ENCODE measurements at regions not wholly inside any gene's neighbourhood (a gene's known extent, or its start where the extent isn't known, plus 50 kb on each side); places are given as distances from the start of the nearest gene placed in this dataset.

DNA sequence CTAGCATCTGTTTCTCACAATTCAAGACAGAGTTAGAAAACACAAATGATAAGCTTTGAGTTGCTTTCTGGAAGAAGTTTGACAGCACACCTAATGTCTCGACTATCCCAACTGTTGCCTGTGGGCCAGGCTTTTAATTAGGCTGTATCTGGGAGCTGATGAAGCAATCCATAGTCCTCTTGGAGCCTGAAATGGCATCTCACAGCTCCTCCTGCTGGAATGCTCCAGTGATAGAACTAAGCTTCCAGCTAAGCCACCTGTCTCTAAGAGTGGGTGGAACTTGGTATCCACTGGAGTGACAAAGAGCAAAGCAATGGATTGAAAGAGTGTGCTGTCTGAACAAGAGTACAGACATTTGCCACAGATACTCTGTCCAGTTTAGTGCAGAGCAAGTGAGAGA, 605.3 kb upstream of the NR5A2 start:
- DNase-seq, result peak; percentile 6
- no peak overlapping the region for H3K27ac Mint-ChIP-seq
- peaks cover 6% of the 10 kb centered on the region for H3K9me3 Mint-ChIP-seq
- H3K27me3 Mint-ChIP-seq (ENCODE audit: low read depth), result peaks cover 23% of the 10 kb centered on the region
- intact Hi-C loops (cut with micrococcal nuclease), result no loop called here
- H3K4me3 Mint-ChIP-seq, result no peak overlapping the region
- CTCF ChIA-PET, result interaction anchor here (0.7 to 0.9 kb wide), 3 partner anchors 14 to 108 kb away, joined by 3 read pairs; no protein-coding TSS in a partner anchor
- no peaks in the 10 kb centered on the region for H3K4me1 Mint-ChIP-seq (ENCODE audit: low read depth)
- H3K36me3 Mint-ChIP-seq (ENCODE audit: low read depth), result peaks cover 5% of the 10 kb centered on the region

DNA sequence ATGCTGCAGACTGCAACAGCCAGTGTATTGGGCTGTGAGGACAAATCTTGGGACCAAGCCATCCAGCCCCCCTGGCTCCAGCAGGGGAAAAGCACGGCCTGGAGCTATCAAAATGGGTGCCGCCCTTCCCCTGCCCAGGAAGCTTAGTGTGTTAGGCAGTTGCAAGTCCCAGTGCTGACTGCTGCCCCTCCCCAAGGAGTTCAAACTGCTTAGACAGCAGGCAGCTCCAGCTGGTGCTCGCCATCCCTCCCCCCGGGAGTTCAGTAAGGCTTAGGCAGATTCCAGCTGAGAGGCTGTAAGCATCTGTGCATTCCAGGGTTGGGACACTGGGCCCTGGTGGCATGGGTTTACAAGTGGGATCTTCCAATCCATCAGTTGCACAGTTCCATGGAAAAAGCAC, 579.6 kb upstream of the NR5A2 start:
- Mint-ChIP-seq H3K4me1 (ENCODE audit: low read depth) (no peaks in the 10 kb centered on the region), H3K4me3 (no peak overlapping the region), H3K27ac (no peak overlapping the region), H3K9me3 (peaks cover 3% of the 10 kb centered on the region), H3K27me3 (ENCODE audit: low read depth) (peaks cover 23% of the 10 kb centered on the region), H3K36me3 (ENCODE audit: low read depth) (no peaks in the 10 kb centered on the region)
- no peak for DNase-seq
- intact Hi-C loops (cut with micrococcal nuclease), result no loop called here
- CTCF ChIA-PET, result no interaction called here

- H3K27ac Mint-ChIP-seq, result no peak overlapping the region
- H3K9me3 Mint-ChIP-seq, result no peaks in the 10 kb centered on the region
- H3K4me3 Mint-ChIP-seq, result no peak overlapping the region
- intact Hi-C loops (cut with micrococcal nuclease), result no loop called here
- no peak for DNase-seq
- H3K36me3 Mint-ChIP-seq (ENCODE audit: low read depth), result no peaks in the 10 kb centered on the region
- CTCF ChIA-PET, result no interaction called here
- H3K4me1 Mint-ChIP-seq (ENCODE audit: low read depth), result no peaks in the 10 kb centered on the region
- H3K27me3 Mint-ChIP-seq (ENCODE audit: low read depth), result peaks cover 20% of the 10 kb centered on the region
These were observed 578.9 kb upstream of the NR5A2 start for GRCh38 chr1:199448646-199449045.

DNA sequence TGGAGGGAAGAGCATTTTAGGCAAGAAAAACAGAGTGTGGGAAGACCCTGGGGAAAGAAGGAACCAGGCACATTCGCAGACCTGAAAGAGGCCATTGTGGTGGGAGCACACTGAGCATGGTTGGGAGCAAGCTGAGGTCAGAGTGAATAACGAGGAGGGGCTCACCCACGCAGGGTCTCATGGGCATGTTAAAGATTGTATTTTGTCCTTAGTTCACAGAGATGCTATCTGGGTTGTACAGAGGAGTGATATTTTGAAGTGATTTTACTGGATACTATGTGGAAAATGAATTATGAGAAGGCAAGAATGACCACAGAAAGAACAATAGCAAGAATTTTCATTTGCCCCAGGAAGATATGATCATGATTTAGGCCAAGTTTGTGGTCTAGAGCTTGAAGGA, 578.3 kb upstream of the NR5A2 start:
- CTCF ChIA-PET, result no interaction called here
- DNase-seq, result no peak
- Mint-ChIP-seq H3K27me3 (ENCODE audit: low read depth) (peaks cover 20% of the 10 kb centered on the region), H3K4me1 (ENCODE audit: low read depth) (no peaks in the 10 kb centered on the region), H3K4me3 (no peak overlapping the region), H3K9me3 (no peaks in the 10 kb centered on the region), H3K27ac (no peak overlapping the region), H3K36me3 (ENCODE audit: low read depth) (no peaks in the 10 kb centered on the region)
- intact Hi-C loops (cut with micrococcal nuclease), result no loop called here

DNA sequence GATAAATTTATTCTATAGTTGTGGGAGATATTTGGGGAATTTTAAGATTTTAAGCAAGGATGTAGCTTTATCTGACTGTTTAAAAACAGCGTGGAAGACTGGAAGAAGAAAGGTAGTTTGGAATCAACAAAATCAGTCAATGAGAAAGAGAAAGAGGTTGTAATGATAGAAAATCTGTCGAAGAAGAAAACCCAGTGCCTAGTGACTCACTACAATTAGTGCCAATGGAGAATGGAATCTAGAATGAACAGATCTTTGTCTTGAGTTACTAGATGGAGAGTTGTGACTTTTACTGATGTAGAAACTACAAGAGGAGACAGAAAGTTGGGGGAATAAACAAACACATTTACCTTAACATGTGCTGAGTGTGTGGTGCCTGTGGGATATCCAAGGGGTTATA, 577.8 kb upstream of the NR5A2 start:
- no peak overlapping the region for H3K4me3 Mint-ChIP-seq
- CTCF ChIA-PET, result no interaction called here

DNA sequence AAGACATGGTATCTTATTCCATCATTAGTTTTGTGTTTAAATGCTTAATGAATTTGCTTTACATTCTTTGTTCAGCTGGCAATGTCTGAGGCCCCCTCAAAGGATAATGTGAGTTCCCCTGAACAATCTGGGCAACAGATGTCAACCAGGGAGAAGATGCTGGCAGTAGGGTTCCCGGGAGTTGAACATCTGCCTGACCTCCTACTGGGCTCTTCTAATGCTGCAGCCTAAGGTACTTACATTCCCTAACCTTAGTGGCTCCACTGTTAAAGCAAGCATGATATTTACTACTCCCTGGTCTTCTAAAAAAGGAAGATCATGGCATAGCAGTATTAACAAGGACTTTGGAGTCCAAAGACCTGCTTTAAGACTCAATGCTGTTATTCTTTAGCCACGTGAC, 574.9 kb upstream of the NR5A2 start:
- Mint-ChIP-seq H3K36me3 (ENCODE audit: low read depth) (no peaks in the 10 kb centered on the region), H3K27ac (no peak overlapping the region), H3K4me1 (ENCODE audit: low read depth) (no peaks in the 10 kb centered on the region), H3K27me3 (ENCODE audit: low read depth) (peaks cover 8% of the 10 kb centered on the region), H3K4me3 (no peak overlapping the region), H3K9me3 (no peaks in the 10 kb centered on the region)
- CTCF ChIA-PET, result no interaction called here
- no peak for DNase-seq
- intact Hi-C loops (cut with micrococcal nuclease), result no loop called here

More for the DNA sequence above, 577.8 kb upstream of the NR5A2 start:
- intact Hi-C loops (cut with micrococcal nuclease), result no loop called here
- Mint-ChIP-seq H3K9me3 (no peaks in the 10 kb centered on the region), H3K27ac (no peak overlapping the region), H3K27me3 (ENCODE audit: low read depth) (peaks cover 15% of the 10 kb centered on the region), H3K36me3 (ENCODE audit: low read depth) (no peaks in the 10 kb centered on the region), H3K4me1 (ENCODE audit: low read depth) (no peaks in the 10 kb centered on the region)
- DNase-seq, result no peak

DNA sequence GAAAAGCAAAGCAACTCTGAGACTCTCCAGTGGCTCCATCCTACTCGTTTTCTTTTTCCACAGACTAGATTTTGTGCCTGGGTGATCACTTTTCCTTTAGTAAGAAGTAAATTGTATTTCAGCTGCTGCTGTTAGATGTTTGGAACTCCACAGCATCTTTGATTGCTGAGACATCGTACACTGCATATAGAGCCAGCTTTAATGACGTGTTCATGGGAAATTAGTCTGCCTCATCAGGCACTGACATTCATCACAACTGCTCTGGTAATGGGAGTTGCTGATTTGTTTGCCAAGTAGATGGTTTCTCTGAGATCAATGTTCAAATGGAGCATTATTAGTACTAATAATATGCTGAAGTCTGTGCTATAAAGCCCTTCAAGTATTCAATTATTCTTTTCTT, 573.8 kb upstream of the NR5A2 start:
- Mint-ChIP-seq H3K27ac (no peak overlapping the region), H3K36me3 (ENCODE audit: low read depth) (no peaks in the 10 kb centered on the region), H3K9me3 (no peaks in the 10 kb centered on the region), H3K4me1 (ENCODE audit: low read depth) (no peaks in the 10 kb centered on the region), H3K27me3 (ENCODE audit: low read depth) (peaks cover 8% of the 10 kb centered on the region), H3K4me3 (no peak overlapping the region)
- intact Hi-C loops (cut with micrococcal nuclease), result no loop called here
- CTCF ChIA-PET, result no interaction called here
- DNase-seq, result no peak

DNA sequence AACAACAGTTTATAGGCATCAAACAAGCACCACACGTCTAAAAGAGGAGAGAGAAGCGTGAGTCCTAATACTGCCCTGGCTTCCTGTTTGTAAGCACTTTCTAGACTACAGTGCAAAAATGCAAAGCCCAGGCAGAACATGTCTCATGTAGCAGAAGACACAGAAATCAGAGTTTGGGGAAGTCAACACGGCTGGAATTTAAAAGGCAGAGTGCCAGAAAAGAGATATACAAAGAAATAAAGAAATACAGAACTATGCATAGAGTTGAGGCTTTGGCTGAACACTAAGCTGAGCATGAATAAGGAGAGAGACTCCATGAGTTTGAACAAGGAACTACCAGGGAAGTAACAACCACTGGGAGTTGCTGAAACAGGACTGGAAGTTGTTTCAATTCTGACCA, 566.6 kb upstream of the NR5A2 start:
- no peak for DNase-seq
- no peak overlapping the region for H3K27ac Mint-ChIP-seq
- H3K36me3 Mint-ChIP-seq (ENCODE audit: low read depth), result no peaks in the 10 kb centered on the region
- H3K4me1 Mint-ChIP-seq (ENCODE audit: low read depth), result no peaks in the 10 kb centered on the region
- no peak overlapping the region for H3K4me3 Mint-ChIP-seq
- intact Hi-C loops (cut with micrococcal nuclease), result loop anchor here (5.0 kb wide), 1 partner anchor 684 kb away; no protein-coding TSS in a partner anchor
- H3K27me3 Mint-ChIP-seq (ENCODE audit: low read depth), result peaks cover 9% of the 10 kb centered on the region
- peaks cover 10% of the 10 kb centered on the region for H3K9me3 Mint-ChIP-seq
- CTCF ChIA-PET, result no interaction called here

DNA sequence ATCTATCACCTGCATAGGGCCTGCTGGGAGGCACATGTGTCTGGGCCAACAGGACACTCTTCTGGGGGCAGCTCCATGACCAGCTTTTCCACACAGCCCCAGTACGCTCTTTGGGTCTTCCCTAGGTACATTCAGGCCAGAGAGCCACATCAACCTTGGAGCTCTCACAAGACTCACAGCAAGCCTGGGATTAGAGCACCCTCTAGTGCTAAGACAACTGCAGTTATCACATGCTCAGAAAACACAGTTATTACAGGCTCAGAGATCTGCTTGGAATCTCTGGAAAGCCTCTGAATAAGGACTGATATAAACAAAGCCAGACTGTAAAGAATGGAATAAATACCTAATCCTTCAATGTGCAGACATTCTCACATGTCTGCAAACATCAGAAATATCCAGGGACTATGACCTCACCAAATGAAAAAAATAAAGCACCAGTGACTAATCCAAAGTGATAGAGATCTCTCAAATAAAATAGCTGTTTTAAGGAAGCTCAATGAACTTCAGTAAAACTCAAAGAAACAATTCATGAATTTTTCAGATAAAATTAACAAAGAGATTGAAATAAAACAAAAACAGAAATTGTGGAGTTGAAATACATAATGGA, 563.9 kb upstream of the NR5A2 start:
- no peaks in the 10 kb centered on the region for H3K36me3 Mint-ChIP-seq (ENCODE audit: low read depth)
- intact Hi-C loops (cut with micrococcal nuclease), result loop anchor here (5.0 kb wide), 1 partner anchor 686 kb away; no protein-coding TSS in a partner anchor
- CTCF ChIA-PET, result interaction anchor here (0.6 to 1.5 kb wide), 3 partner anchors 238 to 381 kb away, joined by 3 read pairs; no protein-coding TSS in a partner anchor
- no peaks in the 10 kb centered on the region for H3K4me1 Mint-ChIP-seq (ENCODE audit: low read depth)
- no peak overlapping the region for H3K4me3 Mint-ChIP-seq
- H3K27me3 Mint-ChIP-seq (ENCODE audit: low read depth), result peaks cover 5% of the 10 kb centered on the region
- H3K27ac Mint-ChIP-seq, result no peak overlapping the region
- peaks cover 10% of the 10 kb centered on the region for H3K9me3 Mint-ChIP-seq
- peak; percentile 44 for DNase-seq

- no peak for DNase-seq
- peaks cover 10% of the 10 kb centered on the region for H3K9me3 Mint-ChIP-seq
- H3K36me3 Mint-ChIP-seq (ENCODE audit: low read depth), result no peaks in the 10 kb centered on the region
- intact Hi-C loops (cut with micrococcal nuclease), result no loop called here
- H3K27ac Mint-ChIP-seq, result no peak overlapping the region
- H3K27me3 Mint-ChIP-seq (ENCODE audit: low read depth), result no peaks in the 10 kb centered on the region
- no peaks in the 10 kb centered on the region for H3K4me1 Mint-ChIP-seq (ENCODE audit: low read depth)
- CTCF ChIA-PET, result no interaction called here
- no peak overlapping the region for H3K4me3 Mint-ChIP-seq
These were observed 560.5 kb upstream of the NR5A2 start for GRCh38 chr1:199466961-199467360.

- Mint-ChIP-seq H3K4me1 (ENCODE audit: low read depth) (no peaks in the 10 kb centered on the region), H3K9me3 (no peaks in the 10 kb centered on the region)
- CTCF ChIA-PET, result no interaction called here
These were observed 555.5 kb upstream of the NR5A2 start for GRCh38 chr1:199472018-199472417.

GRCh38 chr1:199472978-199473377, 554.5 kb upstream of the NR5A2 start:
- no peaks in the 10 kb centered on the region for H3K4me1 Mint-ChIP-seq (ENCODE audit: low read depth)
- CTCF ChIA-PET, result no interaction called here

More at GRCh38 chr1:199472018-199472417, 555.5 kb upstream of the NR5A2 start:
- DNase-seq, result no peak
- Mint-ChIP-seq H3K27me3 (ENCODE audit: low read depth) (peaks cover 5% of the 10 kb centered on the region), H3K27ac (no peak overlapping the region), H3K36me3 (ENCODE audit: low read depth) (no peaks in the 10 kb centered on the region), H3K4me3 (no peak overlapping the region)
- intact Hi-C loops (cut with micrococcal nuclease), result no loop called here

DNA sequence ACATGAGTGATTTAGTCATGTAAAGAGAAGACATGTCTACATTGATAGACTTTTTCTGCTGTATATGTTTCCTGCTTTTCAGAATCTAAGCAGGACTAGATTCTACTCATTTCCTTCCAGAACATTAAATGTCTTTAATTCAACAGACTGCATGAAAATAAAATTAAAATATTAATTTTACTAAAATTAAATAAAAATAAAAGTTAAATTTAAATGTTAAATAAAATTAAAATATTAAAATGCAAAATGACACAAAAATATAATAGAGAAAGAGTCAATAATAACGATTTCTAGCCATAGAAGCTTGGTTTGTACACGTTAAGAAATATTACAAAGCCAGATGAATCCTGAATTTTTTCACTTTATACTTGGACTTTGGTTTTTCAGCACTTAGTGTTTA, 552.8 kb upstream of the NR5A2 start:
- no peak for DNase-seq
- Mint-ChIP-seq H3K27ac (no peak overlapping the region), H3K4me1 (ENCODE audit: low read depth) (no peaks in the 10 kb centered on the region), H3K27me3 (ENCODE audit: low read depth) (peaks cover 5% of the 10 kb centered on the region), H3K36me3 (ENCODE audit: low read depth) (no peaks in the 10 kb centered on the region), H3K9me3 (no peaks in the 10 kb centered on the region), H3K4me3 (no peak overlapping the region)
- CTCF ChIA-PET, result no interaction called here
- intact Hi-C loops (cut with micrococcal nuclease), result no loop called here

More at GRCh38 chr1:199472978-199473377, 554.5 kb upstream of the NR5A2 start:
- H3K9me3 Mint-ChIP-seq, result no peaks in the 10 kb centered on the region
- no peak for DNase-seq
- no peak overlapping the region for H3K27ac Mint-ChIP-seq
- intact Hi-C loops (cut with micrococcal nuclease), result no loop called here
- H3K27me3 Mint-ChIP-seq (ENCODE audit: low read depth), result peaks cover 5% of the 10 kb centered on the region
- no peaks in the 10 kb centered on the region for H3K36me3 Mint-ChIP-seq (ENCODE audit: low read depth)
- H3K4me3 Mint-ChIP-seq, result no peak overlapping the region
